A549 (cell line): ENCODE measurements at regions not wholly inside any gene's neighbourhood (a gene's known extent, or its start where the extent isn't known, plus 50 kb on each side); places are given as distances from the start of the nearest gene placed in this dataset.

Experiments used
- ATAC-seq, 2 experiments: fragments of 200-7000 bp in 1 of 2; fragments of >200 bp in 1 of 2; cut with Nextera tagmentation in 1 of 2; cut with Tn5 transposase in 1 of 2; 3 replicates each; pipeline versions ENCODE4 v1.8.0 to v1.9.1; 2018 to 2020; ENCODE audit warnings: mild to moderate bottlenecking in 1 of 2, moderate library complexity in 1 of 2
- CTCF ChIA-PET: fragments of 300-600 bp; sonication (Branson Sonifier 250); formaldehyde crosslinking; extraction: SDS; loops from one replicate; lab custom pipeline; 2021; ENCODE audit warnings: antibody characterized with exemption, inconsistent platforms; lab: Yijun Ruan, JAX
- POLR2A ChIA-PET: fragments of 350-600 bp; formaldehyde crosslinking; extraction: SDS; loops from one replicate; lab custom pipeline; 2021; ENCODE audit warnings: antibody characterized with exemption, inconsistent platforms; lab: Yijun Ruan, JAX
- DNase-seq, 2 experiments: peaks; one replicate each; pipeline versions ENCODE4 v3.0.0 to v3.0.0-alpha.2; 2011 to 2016; ENCODE audit warnings: low read depth in 1 of 2, low spot score in 1 of 2
- FAIRE-seq: peaks from 2 replicates; lab custom pipeline; 2011; peaks lifted over from hg19 to GRCh38; lab: Jason Lieb, UNC
- H3K27ac ChIP-seq, 2 experiments: fragments of >200 bp; sonication (Bioruptor Twin); formaldehyde crosslinking; 3 replicates each; pipeline ENCODE4 v1.5.1; 2016 to 2017
- H3K4me1 ChIP-seq: fragments of >200 bp; sonication (Bioruptor Twin); formaldehyde crosslinking; 3 replicates; pipeline ENCODE4 v1.6.1; 2016
- H3K4me2 ChIP-seq: fragments of >200 bp; sonication (Bioruptor Twin); formaldehyde crosslinking; 3 replicates; pipeline ENCODE4 v1.6.1; 2016
- H3K4me3 ChIP-seq: fragments of >200 bp; sonication (Bioruptor Twin); formaldehyde crosslinking; 3 replicates; pipeline ENCODE4 v1.5.1; 2016
- H3K9me3 ChIP-seq: fragments of >200 bp; sonication (Bioruptor Twin); formaldehyde crosslinking; 3 replicates; pipeline ENCODE4 v1.6.1; 2016
- ATOH8 ChIP-seq: fragments of 250-450 bp; sonication (Bioruptor Pico); IDR thresholded peaks from 2 replicates; pipeline ENCODE4 v1.5.0; 2020; ENCODE audit warnings: low read depth, mild to moderate bottlenecking, moderate library complexity
- BHLHE40 ChIP-seq: IDR thresholded peaks from 2 replicates; pipeline ENCODE4 v1.6.1; 2012; ENCODE audit warnings: low read depth, low read length, inconsistent platforms
- CBX8 ChIP-seq: fragments of 200-600 bp; sonication (generic); IDR thresholded peaks from 2 replicates; pipeline ENCODE4 v1.6.1; 2016
- CHD2 ChIP-seq: fragments of 150-350 bp; IDR thresholded peaks from 2 replicates; pipeline ENCODE4 v1.6.1; 2014; ENCODE audit warnings: low read length; ENCODE audit not compliant: partially characterized antibody
- CHD4 ChIP-seq: fragments of 200-600 bp; sonication (generic); IDR thresholded peaks from 2 replicates; pipeline ENCODE4 v1.6.1; 2016; ENCODE audit warnings: antibody characterized with exemption, mild to moderate bottlenecking, borderline replicate concordance
- CTCF ChIP-seq: fragments of >200 bp; sonication (Bioruptor Twin); formaldehyde crosslinking; IDR thresholded peaks from 3 replicates; pipeline ENCODE4 v1.5.1; 2016
- EHMT2 ChIP-seq: fragments of 200-600 bp; sonication (generic); IDR thresholded peaks from 2 replicates; pipeline ENCODE4 v1.6.1; 2016; ENCODE audit warnings: antibody characterized with exemption, low read depth, mild to moderate bottlenecking, moderate library complexity
- ELK1 ChIP-seq: fragments of 150-350 bp; IDR thresholded peaks from 2 replicates; pipeline ENCODE4 v1.6.1; 2014; ENCODE audit warnings: low read depth, mild to moderate bottlenecking, low read length
- EP300 ChIP-seq, 2 experiments: fragments of >200 bp; sonication (Bioruptor Twin); formaldehyde crosslinking; IDR thresholded peaks; 2 replicates in 1 of 2; 3 replicates in 1 of 2; pipeline ENCODE4 v1.6.1; 2016 to 2017
- ESRRA ChIP-seq: fragments of 150-350 bp; IDR thresholded peaks from 2 replicates; pipeline ENCODE4 v1.6.1; 2014; ENCODE audit warnings: mild to moderate bottlenecking, low read length, borderline replicate concordance
- GATA3 ChIP-seq: IDR thresholded peaks from 2 replicates; pipeline ENCODE4 v1.6.1; 2012; ENCODE audit warnings: borderline replicate concordance
- HES2 ChIP-seq: fragments of >200 bp; sonication (Bioruptor Twin); formaldehyde crosslinking; IDR thresholded peaks from 2 replicates; pipeline ENCODE4 v1.6.1; 2016
- HOXA7 ChIP-seq: fragments of 250-450 bp; sonication (Bioruptor Pico); IDR thresholded peaks from 2 replicates; pipeline ENCODE4 v1.5.0; 2020; ENCODE audit warnings: mild to moderate bottlenecking, moderate library complexity
- MAFK ChIP-seq: fragments of 450-650 bp; IDR thresholded peaks from 2 replicates; pipeline ENCODE4 v1.6.1; 2014; ENCODE audit not compliant: partially characterized antibody
- MAZ ChIP-seq: fragments of 150-350 bp; IDR thresholded peaks from 2 replicates; pipeline ENCODE4 v1.6.1; 2014; ENCODE audit warnings: antibody characterized with exemption, low read depth, low read length, borderline replicate concordance
- MYC ChIP-seq: IDR thresholded peaks from 2 replicates; pipeline ENCODE4 v1.6.1; 2012; ENCODE audit warnings: mild to moderate bottlenecking, inconsistent platforms, low read length, improper control_type of control experiment, borderline replicate concordance
- NFE2L2 ChIP-seq: fragments of 150-350 bp; conservative IDR thresholded peaks from 2 replicates; pipeline ENCODE4 v1.6.1; 2014; ENCODE audit warnings: low read length
- NPAS2 ChIP-seq: fragments of 250-450 bp; sonication (Bioruptor Pico); IDR thresholded peaks from 2 replicates; pipeline ENCODE4 v1.8.0; 2022; ENCODE audit warnings: mild to moderate bottlenecking, moderate library complexity, borderline replicate concordance
- PBX3 ChIP-seq: IDR thresholded peaks from 2 replicates; pipeline ENCODE4 v1.6.1; 2012
- POLR2A ChIP-seq: IDR thresholded peaks from 2 replicates; pipeline ENCODE4 v1.6.1; 2012; ENCODE audit warnings: mild to moderate bottlenecking, low read length
- RAD21 ChIP-seq, 2 experiments: fragments of >200 bp in 1 of 2; sonication (Bioruptor Twin) in 1 of 2; formaldehyde crosslinking in 1 of 2; IDR thresholded peaks in 1 of 2; conservative IDR thresholded peaks in 1 of 2; 2 replicates in 1 of 2; 3 replicates in 1 of 2; pipeline ENCODE4 v1.6.1; 2012 to 2018; ENCODE audit warnings: inconsistent platforms in 1 of 2
- TFCP2L1 ChIP-seq: fragments of 250-450 bp; sonication (Bioruptor Pico); IDR thresholded peaks from 2 replicates; pipeline ENCODE4 v1.5.0; 2021; ENCODE audit warnings: mild to moderate bottlenecking
- TP53 ChIP-seq: fragments of 250-450 bp; sonication (Bioruptor Pico); IDR thresholded peaks from 2 replicates; pipeline ENCODE4 v1.5.0; 2021; ENCODE audit warnings: mild to moderate bottlenecking, moderate library complexity
- USF2 ChIP-seq: fragments of 450-650 bp; IDR thresholded peaks from 2 replicates; pipeline ENCODE4 v1.6.1; 2014; ENCODE audit warnings: antibody characterized with exemption
- ZFP36 ChIP-seq: fragments of 450-650 bp; IDR thresholded peaks from 2 replicates; pipeline ENCODE4 v1.6.1; 2014; ENCODE audit warnings: borderline replicate concordance; ENCODE audit not compliant: partially characterized antibody
- ZSCAN20 ChIP-seq: fragments of 250-450 bp; sonication (Bioruptor Pico); IDR thresholded peaks from 2 replicates; pipeline ENCODE4 v1.8.0; 2022; ENCODE audit warnings: mild to moderate bottlenecking, moderate library complexity
- WGBS: methylation state at CpG from one replicate; pipeline ENCODE4 v1.1.6; 2017; ENCODE audit errors: missing lambda C conversion rate; 5-methylcytosine and 5-hydroxymethylcytosine counted together

- H3K27ac ChIP-seq, result no peak overlapping the region
- peaks cover 12% of the 10 kb centered on the region; the same call in 2 of the 3 replicates for H3K9me3 ChIP-seq
- FAIRE-seq (no peak), ATAC-seq (no peak), DNase-seq (no peak)
- WGBS, result 65% methylated on average over 3 of the region's 3 CpGs
- no peak overlapping the region for H3K4me3 ChIP-seq
- peaks cover 5% of the 10 kb centered on the region; the same call in 1 of the 3 replicates for H3K4me1 ChIP-seq
- TF ChIP-seq POLR2A (no peak), CBX8 (no peak), HES2 (no peak), MYC (no peak), BHLHE40 (no peak), ATOH8 (no peak), USF2 (no peak), NPAS2 (no peak)
- H3K4me2 ChIP-seq, result no peak overlapping the region
- ChIA-PET CTCF (no interaction called here), POLR2A (no interaction called here)
Observed at GRCh38 chr10:78191301-78191700, 157.6 kb downstream of the RPS24 start.

GRCh38 chr10:78193189-78193588 lies 159.5 kb downstream of the RPS24 start:
- no peak for TF ChIP-seq GATA3
- no peak for TF ChIP-seq TP53 (CRISPR knock-in tag)
- no peak for TF ChIP-seq ZSCAN20
- TF ChIP-seq PBX3, result no peak
- TF ChIP-seq TFCP2L1 (CRISPR knock-in tag), result no peak
- no peak for TF ChIP-seq CHD2
- TF ChIP-seq MYC, result no peak
- no peak for TF ChIP-seq NPAS2
- TF ChIP-seq CHD4, result no peak
- no peak for TF ChIP-seq EP300 (IDR thresholded peaks at IDR 0.05)
- no peak for TF ChIP-seq NFE2L2
- no peak for TF ChIP-seq ESRRA
- no peak for TF ChIP-seq MAZ
- no peak for TF ChIP-seq HOXA7
- no peak overlapping the region for H3K4me3 ChIP-seq
- DNase-seq (no peak), FAIRE-seq (no peak), ATAC-seq (no peak)
- H3K4me1 ChIP-seq, result peaks cover 14% of the 10 kb centered on the region; the same call in 2 of the 3 replicates
- no peak overlapping the region for H3K27ac ChIP-seq
- POLR2A ChIA-PET, result no interaction called here
- H3K9me3 ChIP-seq, result peaks cover 12% of the 10 kb centered on the region; the same call in 2 of the 3 replicates
- WGBS, result 55% methylated on average over 1 of the region's 1 CpG
- CTCF ChIA-PET, result interaction anchor here (1.1 kb wide), 1 partner anchor 1005 kb away, joined by 3 read pairs; no protein-coding TSS in a partner anchor
- H3K4me2 ChIP-seq, result no peak overlapping the region

- 67% methylated on average over 4 of the region's 4 CpGs for WGBS
- Histone ChIP-seq H3K4me1 (peaks cover 14% of the 10 kb centered on the region; the same call in 2 of the 3 replicates), H3K4me2 (no peak overlapping the region), H3K4me3 (no peak overlapping the region), H3K27ac (no peak overlapping the region), H3K9me3 (peaks cover 12% of the 10 kb centered on the region; the same call in 2 of the 3 replicates)
- CTCF ChIA-PET, result no interaction called here
- ATAC-seq (no peak), DNase-seq (no peak), FAIRE-seq (no peak)
- POLR2A ChIA-PET, result no interaction called here
- TF ChIP-seq RAD21 (conservative IDR thresholded peaks at IDR 0.05 in 1 of 2, IDR thresholded peaks at IDR 0.05 in 1 of 2) (no peak), ZFP36 (no peak), TFCP2L1 (CRISPR knock-in tag) (no peak), ZSCAN20 (no peak), EHMT2 (no peak), ELK1 (no peak), MAFK (no peak), CTCF (no peak), NFE2L2 (no peak), PBX3 (no peak)
Observed at GRCh38 chr10:78194050-78194449, 160.4 kb downstream of the RPS24 start.
